Neural cell (in vitro differentiated cells): ENCODE measurements at regions not wholly inside any gene's neighbourhood (a gene's known extent, or its start where the extent isn't known, plus 50 kb on each side); places are given as distances from the start of the nearest gene placed in this dataset.
A peak's percentile ranks its signal among the peaks of the same experiment; 100 is the strongest.
"Not testable (repeated sequence)": the region's sequence is repeated elsewhere in the genome, so short reads cannot be mapped to it uniquely, and the experiment has no call there.

Source experiments
- H2AFZ ChIP-seq: fragments of 200-600, 300-800 bp; sonication (generic), shearing (Covaris generic); 2 replicates; pipeline ENCODE4 v1.6.0; 2014; ENCODE audit warnings: low read depth, mild to moderate bottlenecking, antibody characterized with exemption, low read length, moderate library complexity
- H3F3A ChIP-seq: fragments of 200-600 bp; shearing (Covaris generic); 2 replicates; pipeline ENCODE4 v1.6.1; 2016; ENCODE audit warnings: mild to moderate bottlenecking, moderate library complexity, mixed read lengths, antibody characterized with exemption, low read length; ENCODE audit not compliant: insufficient read depth, poor library complexity, severe bottlenecking
- H3K27ac ChIP-seq: fragments of 200-600, 300-800 bp; sonication (generic), shearing (Covaris generic); 2 replicates; pipeline ENCODE4 v1.5.1; 2014; ENCODE audit warnings: mild to moderate bottlenecking, low read length, moderate library complexity
- H3K27me3 ChIP-seq: fragments of 300-800, 200-600 bp; sonication (generic), shearing (Covaris generic); 2 replicates; pipeline ENCODE4 v1.6.0; 2014; ENCODE audit warnings: mild to moderate bottlenecking, low read depth, low read length, moderate library complexity; ENCODE audit not compliant: insufficient read depth
- H3K36me3 ChIP-seq: fragments of 300-800, 200-600 bp; sonication (generic), shearing (Covaris generic); 2 replicates; pipeline ENCODE4 v1.5.1; 2014; ENCODE audit warnings: mild to moderate bottlenecking, antibody characterized with exemption, low read length, moderate library complexity; ENCODE audit not compliant: insufficient read depth
- H3K4me2 ChIP-seq: fragments of 300-800, 200-600 bp; sonication (generic), shearing (Covaris generic); 2 replicates; pipeline ENCODE4 v1.6.0; 2014; ENCODE audit warnings: mild to moderate bottlenecking, low read length
- H3K4me3 ChIP-seq: fragments of 300-800, 200-600 bp; sonication (generic), shearing (Covaris generic); 2 replicates; pipeline ENCODE4 v1.5.1; 2014; ENCODE audit warnings: mild to moderate bottlenecking, low read length, moderate library complexity
- H3K79me2 ChIP-seq: fragments of 200-600 bp; shearing (Covaris generic); replicated peaks from 2 replicates; pipeline ENCODE4 v1.6.0; 2014; ENCODE audit warnings: mild to moderate bottlenecking, low read length, moderate library complexity; ENCODE audit not compliant: insufficient read depth
- H3K9ac ChIP-seq: fragments of 300-800, 200-600 bp; sonication (generic), shearing (Covaris generic); 2 replicates; pipeline ENCODE4 v1.6.1; 2016; ENCODE audit warnings: mild to moderate bottlenecking, low read length, mixed read lengths
- H3K9me2 ChIP-seq: fragments of 200-600 bp; shearing (Covaris generic); 2 replicates; pipeline ENCODE4 v1.6.1; 2016; ENCODE audit warnings: mild to moderate bottlenecking, low read length, mixed read lengths; ENCODE audit not compliant: insufficient read depth
- H3K9me3 ChIP-seq: fragments of 200-600, 300-800 bp; sonication (generic), shearing (Covaris generic); 2 replicates; pipeline ENCODE4 v1.6.1; 2016; ENCODE audit warnings: mild to moderate bottlenecking, mixed run types, low read length, moderate library complexity, mixed read lengths
- H4K20me1 ChIP-seq: fragments of 200-600 bp; shearing (Covaris generic); 2 replicates; pipeline ENCODE4 v1.6.1; 2016; ENCODE audit warnings: mild to moderate bottlenecking, mixed run types; ENCODE audit not compliant: insufficient read depth
- CTCF ChIP-seq: fragments of 450-650 bp; IDR thresholded peaks from 2 replicates; pipeline ENCODE4 v1.5.1; 2014; ENCODE audit warnings: antibody characterized with exemption, mild to moderate bottlenecking, moderate library complexity; ENCODE audit not compliant: poor library complexity, severe bottlenecking
- EP300 ChIP-seq: fragments of 450-650 bp; conservative IDR thresholded peaks from 2 replicates; pipeline ENCODE4 v1.6.1; 2014; ENCODE audit warnings: antibody characterized with exemption, mild to moderate bottlenecking, moderate library complexity; ENCODE audit not compliant: poor library complexity, severe bottlenecking
- EZH2 ChIP-seq: fragments of 200-600, 300-800 bp; shearing (Covaris generic), sonication (generic); IDR thresholded peaks from 2 replicates; pipeline ENCODE4 v1.6.1; 2014; ENCODE audit warnings: antibody characterized with exemption, low read length, borderline replicate concordance, mild to moderate bottlenecking; ENCODE audit not compliant: insufficient read depth, poor library complexity, severe bottlenecking
- MXI1 ChIP-seq: fragments of 450-650 bp; conservative IDR thresholded peaks from 2 replicates; pipeline ENCODE4 v1.6.1; 2014; ENCODE audit warnings: antibody characterized with exemption, mild to moderate bottlenecking; ENCODE audit not compliant: poor library complexity, severe bottlenecking
- POLR2AphosphoS5 ChIP-seq: IDR thresholded peaks from 2 replicates; pipeline ENCODE4 v1.6.1; 2012
- RAD21 ChIP-seq: fragments of 450-650 bp; conservative IDR thresholded peaks from 2 replicates; pipeline ENCODE4 v1.6.1; 2014; ENCODE audit warnings: antibody characterized with exemption, mild to moderate bottlenecking, moderate library complexity
- REST ChIP-seq: IDR thresholded peaks from 2 replicates; pipeline ENCODE4 v1.6.1; 2012; ENCODE audit warnings: borderline replicate concordance
- SMC3 ChIP-seq: fragments of 450-650 bp; conservative IDR thresholded peaks from 2 replicates; pipeline ENCODE4 v1.6.1; 2014; ENCODE audit warnings: antibody characterized with exemption, mild to moderate bottlenecking, moderate library complexity; ENCODE audit not compliant: poor library complexity
- TAF1 ChIP-seq: IDR thresholded peaks from 2 replicates; pipeline ENCODE4 v1.6.1; 2012; ENCODE audit warnings: low read depth

GRCh38 chr3:118151164-118151563 lies 883.5 kb downstream of the IGSF11 start:
- H3K9me2 ChIP-seq, result no peaks in the 10 kb centered on the region
- H3F3A ChIP-seq, result no peaks in the 10 kb centered on the region
- no peaks in the 10 kb centered on the region for H3K27me3 ChIP-seq
- no peak overlapping the region for H3K4me2 ChIP-seq
- no peak overlapping the region for H3K27ac ChIP-seq
- no peaks in the 10 kb centered on the region for H3K79me2 ChIP-seq
- no peak overlapping the region for H2AFZ ChIP-seq
- no peaks in the 10 kb centered on the region for H4K20me1 ChIP-seq
- no peak overlapping the region for H3K4me3 ChIP-seq
- H3K9ac ChIP-seq, result no peak overlapping the region
- TF ChIP-seq TAF1 (no peak), EP300 (no peak)
- H3K36me3 ChIP-seq, result no peaks in the 10 kb centered on the region
- no peaks in the 10 kb centered on the region for H3K9me3 ChIP-seq

GRCh38 chr3:118162627-118163588 lies 871.7 kb downstream of the IGSF11 start:
- H3K9ac ChIP-seq, H2AFZ ChIP-seq: not testable (repeated sequence)

GRCh38 chr3:118165413-118165812 lies 869.2 kb downstream of the IGSF11 start:
- no peak overlapping the region for H2AFZ ChIP-seq
- H3K4me2 ChIP-seq, result no peak overlapping the region
- no peaks in the 10 kb centered on the region for H3K79me2 ChIP-seq
- no peak overlapping the region for H3K4me3 ChIP-seq
- no peak overlapping the region for H3K9ac ChIP-seq
- H3K36me3 ChIP-seq, result no peaks in the 10 kb centered on the region
- no peaks in the 10 kb centered on the region for H3K27me3 ChIP-seq
- no peaks in the 10 kb centered on the region for H3K9me3 ChIP-seq
- H3K9me2 ChIP-seq, result no peaks in the 10 kb centered on the region
- H3F3A ChIP-seq, result no peaks in the 10 kb centered on the region
- peak; percentile 33 for TF ChIP-seq POLR2AphosphoS5
- TF ChIP-seq SMC3, result no peak
- TF ChIP-seq TAF1, result no peak
- TF ChIP-seq RAD21, result no peak
- TF ChIP-seq MXI1, result no peak
- TF ChIP-seq REST, result no peak
- peak; percentile 33 for TF ChIP-seq EP300
- TF ChIP-seq CTCF, result no peak
- TF ChIP-seq EZH2, result no peak
- no peaks in the 10 kb centered on the region for H4K20me1 ChIP-seq
- no peak overlapping the region for H3K27ac ChIP-seq

More at GRCh38 chr3:118162627-118163588, 871.7 kb downstream of the IGSF11 start:
- H3K27me3 ChIP-seq, H3K79me2 ChIP-seq, H3K4me2 ChIP-seq, H3K9me3 ChIP-seq, H3K9me2 ChIP-seq, H3K4me3 ChIP-seq, H3K27ac ChIP-seq, H4K20me1 ChIP-seq, H3K36me3 ChIP-seq, H3F3A ChIP-seq: not testable (repeated sequence)
